T-helper 1 cell treated with Interleukin-12 subunit alpha and Interleukin-12 subunit beta and Interleukin-4 antibody, amounts not matched to agents 30 ng/mL and 1 ng/mL, for 36 hours (primary cell): ENCODE measurements at regions not wholly inside any gene's neighbourhood (a gene's known extent, or its start where the extent isn't known, plus 50 kb on each side); places are given as distances from the start of the nearest gene placed in this dataset.

Experiments
- intact Hi-C: fragments of 100-400 bp; cut with micrococcal nuclease; formaldehyde crosslinking; loops from one replicate; pipeline ENCODE4 v1.15.1; 2024

DNA sequence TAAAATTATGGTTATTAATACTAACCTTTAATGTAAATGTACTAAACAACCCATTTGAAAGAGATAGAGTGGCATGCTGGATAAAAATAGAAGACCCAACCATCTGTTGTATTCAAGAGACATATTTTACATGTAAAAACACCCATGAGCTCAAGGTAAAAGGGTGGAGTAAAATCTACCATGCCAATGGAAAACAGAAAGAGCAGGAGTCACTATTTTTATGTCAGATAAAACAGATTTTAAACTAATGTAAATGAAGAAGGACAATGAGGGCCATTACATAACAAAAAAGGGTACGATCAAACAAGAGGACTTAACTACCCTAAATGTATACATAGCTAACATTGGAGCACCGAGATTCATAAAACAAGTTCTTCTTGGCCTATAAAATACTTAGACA lies 66.3 kb downstream of the ITM2A start:
- intact Hi-C loops, result no loop called here

DNA sequence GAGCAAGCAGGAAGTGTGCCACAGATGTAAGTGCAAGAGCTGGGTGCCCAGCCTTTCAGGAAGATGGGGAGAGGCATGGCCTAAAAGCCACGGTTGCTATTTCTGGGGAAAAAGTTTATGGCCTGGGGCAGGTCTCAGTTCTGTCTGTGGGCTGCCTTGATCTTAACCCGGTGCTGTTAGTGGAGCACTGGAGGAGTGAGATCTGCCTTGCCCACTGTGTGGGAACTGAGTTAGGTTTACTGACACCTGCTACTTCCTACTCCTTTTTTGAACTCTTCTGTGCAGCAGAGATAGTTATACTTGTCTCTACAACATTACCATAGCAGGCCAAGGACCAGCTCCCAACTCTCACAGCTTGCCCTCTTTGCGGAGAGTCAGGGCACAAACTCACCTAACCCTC lies 76.5 kb downstream of the ITM2A start:
- intact Hi-C loops, result no loop called here

DNA sequence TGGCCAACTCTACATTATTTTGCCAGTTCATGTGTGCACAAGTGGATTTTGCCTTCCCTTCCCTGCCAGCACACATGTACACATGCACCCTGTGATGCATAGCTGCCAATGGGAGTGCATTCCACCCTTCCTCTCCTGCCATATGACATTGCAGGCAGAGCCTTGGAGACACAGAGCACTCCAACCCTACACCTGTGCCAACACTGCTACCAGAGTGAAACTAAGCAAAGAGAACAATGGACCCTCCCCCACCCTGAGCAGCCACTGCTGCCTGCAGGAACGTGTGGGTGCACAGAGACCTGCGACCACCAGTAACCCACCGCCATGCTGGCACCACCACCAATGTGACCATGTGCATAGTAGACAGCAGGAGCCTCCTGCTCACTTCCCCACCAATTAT lies 78.4 kb downstream of the ITM2A start:
- intact Hi-C loops, result loop anchor here (5.0 kb wide), 1 partner anchor 124 kb away; no protein-coding TSS in a partner anchor

DNA sequence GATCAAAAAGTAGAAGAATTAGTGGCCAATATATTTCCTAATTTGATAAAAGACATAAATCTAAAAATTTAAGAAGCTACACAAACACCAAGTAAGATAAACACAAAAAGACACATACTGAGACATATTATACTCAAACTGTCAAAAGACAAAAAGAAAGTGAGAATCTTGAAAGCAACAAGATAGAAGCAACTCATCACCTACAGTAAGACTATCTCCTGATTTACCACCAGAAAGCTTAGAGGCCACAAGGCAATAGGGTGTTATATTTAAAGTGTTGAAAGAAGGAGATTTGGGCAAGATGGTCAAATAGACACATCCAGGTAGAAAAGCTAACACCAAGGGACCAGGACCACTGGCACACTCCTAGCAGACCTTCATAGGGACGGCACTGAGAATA lies 79.4 kb downstream of the ITM2A start:
- intact Hi-C loops, result loop anchor here (5.0 kb wide), 1 partner anchor 125 kb away; no protein-coding TSS in a partner anchor

DNA sequence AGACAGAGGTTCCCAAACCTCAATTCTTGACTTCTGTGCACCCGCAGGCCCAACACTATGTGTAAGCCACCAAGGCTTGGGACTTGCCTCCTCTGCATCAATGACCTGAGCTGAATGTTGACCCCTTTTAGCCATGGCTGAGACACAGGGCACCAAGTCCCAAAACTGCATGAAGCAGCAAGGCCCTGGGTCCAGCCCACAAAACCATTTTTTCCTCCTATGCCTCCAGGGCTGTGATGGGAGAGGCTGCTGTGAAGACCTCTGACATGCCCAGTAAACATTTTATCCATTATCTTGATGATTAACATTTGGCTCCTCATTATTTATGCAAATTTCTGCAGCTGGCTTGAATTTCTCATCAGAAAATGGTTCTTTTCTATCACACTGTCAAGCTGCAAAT lies 85.4 kb downstream of the ITM2A start:
- intact Hi-C loops, result no loop called here

DNA sequence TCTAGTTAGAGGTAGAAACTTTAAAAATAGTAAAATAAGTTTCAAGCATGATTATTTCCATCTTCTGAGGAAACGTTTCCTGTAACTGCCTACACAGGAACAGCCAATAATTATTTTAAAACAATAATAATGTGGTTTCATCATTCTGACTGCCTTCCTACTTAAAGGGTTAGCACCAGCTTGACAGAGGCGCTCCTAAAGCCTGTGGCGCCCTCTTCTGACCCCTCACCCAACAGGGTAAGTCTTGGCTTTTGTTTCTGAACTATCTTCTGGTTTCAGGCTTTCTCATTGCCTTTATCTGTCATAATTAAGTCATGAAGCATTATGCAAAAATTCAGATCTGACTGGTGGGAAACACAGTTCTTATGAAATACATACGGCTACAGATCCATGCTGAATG lies 96.7 kb downstream of the ITM2A start:
- intact Hi-C loops, result loop anchor here (1.0 to 5.0 kb wide), 9 partner anchors 92 to 715 kb away; partner anchors contain the start of genes GPR174 and P2RY10

DNA sequence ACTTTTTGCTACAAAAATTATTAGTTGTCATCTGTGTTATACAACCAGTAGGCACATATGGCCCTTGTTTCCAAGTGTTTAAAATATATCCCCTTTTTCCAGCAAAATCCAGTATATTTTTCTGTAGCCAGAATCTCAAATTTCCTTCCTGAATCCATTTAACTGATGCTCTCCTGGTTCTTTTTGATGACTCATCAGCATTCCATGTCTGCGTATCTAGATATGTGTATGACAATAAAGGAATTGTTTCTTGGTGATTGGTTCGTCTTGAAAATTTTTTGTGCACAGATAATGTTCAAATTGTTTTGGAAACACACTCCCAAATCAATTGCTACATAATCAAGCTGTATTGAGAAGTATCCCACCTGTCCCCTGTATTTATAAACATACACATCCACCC lies 98.3 kb downstream of the ITM2A start:
- intact Hi-C loops, result loop anchor here (10.0 kb wide), 1 partner anchor 1354 kb away; the partner anchor contains the start of gene ATP7A

DNA sequence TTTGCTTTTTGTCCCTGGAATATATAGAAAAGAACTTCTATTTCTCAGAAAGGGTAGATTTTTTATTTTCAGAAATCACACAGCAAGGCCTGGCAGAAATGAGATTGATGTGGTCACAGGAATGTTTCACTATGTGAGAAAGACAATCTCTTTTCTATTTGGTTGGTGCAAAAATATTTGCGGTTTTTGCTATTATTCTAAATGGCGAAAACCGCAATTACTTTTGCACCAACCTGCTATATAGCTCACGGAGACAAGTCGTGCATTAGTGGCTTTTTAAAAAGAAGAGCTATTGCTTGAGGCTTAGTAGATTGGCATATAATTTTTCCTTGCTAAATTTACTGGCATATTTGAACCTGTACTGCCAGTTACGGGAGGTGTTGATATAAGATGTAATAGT lies 100.4 kb downstream of the ITM2A start:
- intact Hi-C loops, result loop anchor here (1.0 to 10.0 kb wide), 2 partner anchors 7 to 1352 kb away; partner anchors contain the start of gene ATP7A

DNA sequence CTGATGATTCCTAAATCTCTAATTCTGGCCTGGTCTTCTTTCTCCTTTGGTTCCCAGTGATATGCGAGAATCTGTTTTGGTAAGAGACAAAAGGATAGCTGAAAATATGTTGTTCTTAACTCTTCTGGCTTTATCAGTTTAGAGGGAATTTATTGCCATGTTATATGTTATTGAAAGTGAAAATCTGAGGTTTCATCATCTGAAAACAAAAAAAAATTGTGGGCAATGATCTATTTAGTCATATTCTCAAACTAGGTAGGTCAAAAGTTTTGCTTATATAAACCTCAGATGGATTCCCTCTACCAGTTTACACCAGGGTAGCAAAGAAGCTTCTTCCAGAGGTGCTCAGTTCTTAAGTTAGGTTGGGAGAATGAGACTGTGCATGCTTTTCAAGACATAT lies 103.6 kb downstream of the ITM2A start:
- intact Hi-C loops, result loop anchor here (10.0 kb wide), 1 partner anchor 1349 kb away; the partner anchor contains the start of gene ATP7A

DNA sequence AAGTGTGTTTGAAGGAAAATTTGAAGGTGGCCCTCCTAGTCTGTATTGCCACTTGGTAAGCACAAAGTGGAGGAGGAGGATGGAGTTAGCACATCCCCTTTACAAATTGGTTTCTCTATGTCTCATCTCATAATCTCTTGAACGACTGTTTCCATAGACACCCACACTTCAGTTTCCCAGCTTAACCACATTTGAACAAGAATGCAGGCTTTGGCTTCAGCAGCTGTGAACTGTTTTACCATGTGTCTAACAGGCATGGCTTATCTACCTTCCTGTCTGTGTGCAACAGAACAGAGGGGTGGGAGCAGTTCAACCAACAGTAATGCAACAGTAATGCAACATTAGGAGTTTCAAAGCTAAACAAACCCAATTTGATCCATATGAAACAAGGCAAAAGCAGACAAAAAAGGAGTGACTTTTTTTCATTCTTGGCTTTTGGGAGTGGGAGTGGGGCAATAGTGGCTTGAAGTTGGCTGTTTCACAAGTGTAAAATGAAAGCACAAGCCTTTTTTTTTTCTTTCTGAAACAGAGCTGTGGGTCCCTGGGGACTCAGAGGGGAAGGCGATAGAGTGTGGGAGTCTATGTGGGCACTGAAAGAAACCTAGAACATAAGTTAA lies 108.0 kb downstream of the ITM2A start:
- intact Hi-C loops, result loop anchor here (1.0 to 10.0 kb wide), 13 partner anchors 8 to 1364 kb away; partner anchors contain the start of genes COX7B, GPR174, ITM2A and MAGT1

DNA sequence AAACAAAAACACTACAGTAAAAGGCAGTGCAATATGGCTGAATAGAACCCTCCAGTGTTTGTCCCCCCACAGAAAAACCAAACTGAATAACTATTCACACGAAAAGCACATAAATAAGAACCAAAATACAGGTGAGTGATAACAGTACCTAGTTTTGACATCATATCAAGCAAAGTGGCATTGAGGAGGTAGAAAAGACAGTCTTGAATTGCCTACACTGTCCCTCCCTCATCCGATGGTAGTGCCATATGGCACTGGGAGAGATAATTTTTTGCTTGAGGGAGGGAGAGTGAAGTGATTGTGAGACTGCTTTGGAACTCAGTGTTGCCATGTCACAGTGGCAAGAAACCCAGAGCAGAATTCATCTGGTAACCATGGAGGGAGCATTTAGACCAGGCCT lies 99.2 kb downstream of the GPR174 start:
- intact Hi-C loops, result no loop called here

DNA sequence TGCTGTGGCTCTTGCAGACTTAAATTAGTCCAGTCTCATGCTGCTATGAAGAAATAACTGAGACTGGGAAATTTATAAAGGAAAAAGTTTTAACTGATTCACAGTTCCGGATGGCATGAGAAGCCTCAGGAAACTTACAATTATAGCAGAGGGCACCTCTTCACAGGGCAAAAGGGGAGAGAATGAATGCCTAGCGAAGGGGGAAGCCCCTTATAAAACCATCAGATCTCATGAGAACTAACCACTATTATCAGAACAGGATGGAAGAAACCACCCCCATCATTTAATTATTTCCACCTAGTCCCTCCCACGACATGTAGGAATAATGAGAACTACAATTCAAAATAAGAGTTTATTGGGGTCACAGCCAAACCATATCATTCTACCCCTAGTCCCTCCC lies 91.4 kb downstream of the GPR174 start:
- intact Hi-C loops, result no loop called here

DNA sequence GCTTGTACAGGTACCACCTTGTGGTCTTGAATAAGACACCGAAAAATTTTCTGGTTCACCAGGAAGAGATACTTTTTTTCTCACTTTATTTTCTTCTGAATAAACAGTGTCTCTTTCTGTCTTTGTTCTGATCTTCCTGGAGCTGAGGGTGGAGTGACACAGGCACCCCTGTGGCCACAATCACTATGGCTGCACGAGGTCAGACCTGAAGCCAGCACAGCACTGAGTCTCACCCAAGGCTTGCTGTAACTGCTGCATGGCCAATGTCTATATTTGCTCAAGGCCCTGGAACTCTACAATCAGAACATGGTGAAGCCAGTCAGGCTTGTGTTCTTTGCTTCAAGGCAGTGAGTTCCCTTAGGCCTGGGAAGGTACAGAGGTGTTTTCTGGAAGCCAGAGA lies 87.2 kb downstream of the GPR174 start:
- intact Hi-C loops, result no loop called here
